ENCODE measurements at regions not wholly inside any gene's neighbourhood (a gene's known extent, or its start where the extent isn't known, plus 50 kb on each side); places are given as distances from the start of the nearest gene placed in this dataset.
A peak's percentile ranks its signal among the peaks of the same experiment; 100 is the strongest.
"Not testable (repeated sequence)": the region's sequence is repeated elsewhere in the genome, so short reads cannot be mapped to it uniquely, and the experiment has no call there.

DNA sequence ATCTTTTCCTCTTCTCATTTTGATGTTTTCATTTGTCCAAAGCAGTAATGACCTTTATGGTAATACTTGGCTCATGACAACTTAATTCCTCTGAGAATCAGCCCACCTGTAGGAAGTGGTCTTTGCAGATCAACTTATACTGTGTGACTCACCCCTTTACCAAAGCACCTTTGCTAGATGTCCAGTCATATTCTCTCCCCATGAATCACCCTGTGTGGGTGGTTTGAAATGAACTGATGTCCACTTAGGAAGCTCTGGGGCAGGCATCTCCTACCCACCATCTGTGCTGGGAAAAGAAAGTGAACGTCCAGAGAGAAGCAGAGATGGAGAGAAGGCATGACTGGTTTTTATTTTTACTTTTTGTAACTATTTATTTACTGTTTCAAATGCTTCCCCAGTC, 410.3 kb downstream of the KIF20B start:
- DNase-seq (ENCODE audit: insufficient read length, low spot score): no peak
- FAIRE-seq: no peak
- no peak for TF ChIP-seq POLR2A (IDR thresholded peaks at IDR 0.05; ENCODE audit: low read depth, low read length)

DNA sequence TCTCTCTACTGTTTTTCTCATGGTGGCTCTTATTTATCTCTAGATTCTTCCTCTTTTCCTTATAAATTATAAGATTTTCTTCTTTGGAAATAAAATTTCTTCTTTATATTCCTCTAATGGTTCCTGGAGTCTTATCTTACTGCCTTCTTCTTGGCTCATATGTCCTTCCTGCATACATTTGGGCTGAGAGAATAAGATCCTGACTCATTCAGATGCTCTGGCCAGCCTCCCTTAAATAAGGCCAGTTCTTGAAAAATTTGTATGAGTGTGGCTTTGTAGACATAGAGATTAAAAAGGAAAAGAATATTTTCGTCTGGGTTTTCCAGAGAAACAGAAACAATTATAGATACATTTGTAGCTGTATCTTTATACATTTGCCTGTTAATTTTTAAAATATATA, 411.3 kb downstream of the KIF20B start:
- FAIRE-seq (no peak), DNase-seq (ENCODE audit: insufficient read length, low spot score) (no peak)
- no peak for TF ChIP-seq POLR2A (IDR thresholded peaks at IDR 0.05; ENCODE audit: low read depth, low read length)

DNA sequence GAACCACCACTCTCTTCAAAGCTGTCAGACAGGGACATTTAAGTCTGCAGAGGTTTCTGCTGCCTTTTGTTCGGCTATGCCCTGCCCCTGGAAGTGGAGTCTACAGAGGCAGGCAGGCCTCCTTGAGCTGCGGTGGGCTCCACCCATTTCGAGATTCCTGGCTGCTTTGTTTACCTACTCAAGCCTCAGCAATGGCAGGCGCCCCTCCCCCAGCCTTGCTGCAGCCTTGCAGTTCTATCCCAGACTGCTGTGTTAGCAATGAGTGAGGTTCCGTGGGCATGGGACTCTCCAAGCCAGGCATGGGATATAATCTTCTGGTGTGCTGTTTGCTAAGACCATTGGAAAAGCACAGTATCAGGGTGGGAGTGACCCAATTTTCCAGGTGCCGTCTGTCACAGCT, 417.2 kb downstream of the KIF20B start:
- DNase-seq (ENCODE audit: insufficient read length, low spot score); FAIRE-seq: not testable (repeated sequence)

DNA sequence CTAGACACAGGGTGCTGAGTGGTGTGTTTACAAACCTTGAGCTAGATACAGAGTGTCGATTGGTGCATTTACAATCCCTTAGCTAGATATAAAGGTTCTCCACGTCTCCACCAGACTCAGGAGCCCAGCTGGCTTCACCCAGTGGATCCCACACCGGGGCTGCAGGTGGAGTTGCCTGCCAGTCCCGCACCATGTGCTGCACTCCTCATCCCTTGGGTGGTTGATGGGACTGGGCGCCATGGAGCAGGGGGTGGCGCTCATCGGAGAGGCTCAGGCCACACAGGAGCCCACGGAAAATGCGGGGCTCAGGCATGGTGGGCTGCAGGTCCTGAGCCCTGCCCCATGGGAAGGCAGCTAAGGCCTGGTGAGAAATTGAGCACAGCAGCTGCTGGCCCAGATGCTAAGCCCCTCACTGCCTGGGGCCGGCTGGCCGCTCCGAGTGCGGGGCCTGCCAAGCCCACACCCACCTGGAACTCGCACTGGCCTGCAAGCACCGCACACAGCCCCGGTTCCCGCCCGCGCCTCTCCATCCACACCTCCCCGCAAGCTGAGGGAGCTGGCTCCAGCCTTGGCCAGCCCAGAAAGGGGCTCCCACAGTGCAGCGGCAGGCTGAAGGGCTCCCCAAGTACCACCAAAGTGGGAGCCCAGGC, 418.4 kb downstream of the KIF20B start:
- not testable (repeated sequence) for DNase-seq (ENCODE audit: insufficient read length, low spot score); FAIRE-seq

DNA sequence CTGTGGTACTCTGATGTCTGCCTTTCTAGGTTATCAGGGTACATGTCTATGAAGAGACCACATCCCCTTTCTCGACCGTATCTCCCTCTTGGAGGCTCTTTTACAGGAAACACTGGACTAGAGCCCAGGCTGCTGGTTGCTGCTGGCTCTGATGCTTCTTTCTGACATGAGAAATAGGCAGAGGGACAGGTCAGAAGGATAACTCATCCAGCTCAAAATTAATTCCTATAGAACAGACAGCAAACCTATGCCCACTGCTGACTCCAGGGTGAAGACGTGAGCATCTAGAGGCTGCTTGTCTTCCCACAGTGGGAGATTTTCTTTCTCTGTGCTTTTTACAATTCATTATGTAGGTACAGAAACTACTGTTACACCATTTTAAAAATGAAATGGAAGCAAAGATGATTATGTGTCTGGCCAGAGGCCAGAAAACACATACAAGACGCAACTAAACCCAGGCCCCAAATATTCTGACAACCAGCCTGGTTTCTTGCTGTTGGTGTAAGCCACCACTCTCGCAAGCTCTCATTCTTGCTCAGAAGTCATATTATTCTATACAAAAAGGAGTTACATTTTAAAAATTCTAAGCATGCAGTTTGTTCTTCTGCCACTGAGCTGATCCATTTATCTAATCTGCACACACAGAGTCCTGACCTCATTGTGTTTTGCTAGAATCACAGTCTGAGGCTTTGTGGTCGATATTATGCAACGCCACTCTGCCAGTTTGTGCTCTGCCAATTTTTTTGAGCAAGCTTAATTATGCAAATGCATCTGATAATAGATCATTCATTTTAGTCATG, 424.3 kb downstream of the KIF20B start:
- TF ChIP-seq POLR2A (IDR thresholded peaks at IDR 0.05; ENCODE audit: low read depth, low read length): no peak
- DNase-seq (ENCODE audit: insufficient read length, low spot score) (no peak), FAIRE-seq (no peak)

DNA sequence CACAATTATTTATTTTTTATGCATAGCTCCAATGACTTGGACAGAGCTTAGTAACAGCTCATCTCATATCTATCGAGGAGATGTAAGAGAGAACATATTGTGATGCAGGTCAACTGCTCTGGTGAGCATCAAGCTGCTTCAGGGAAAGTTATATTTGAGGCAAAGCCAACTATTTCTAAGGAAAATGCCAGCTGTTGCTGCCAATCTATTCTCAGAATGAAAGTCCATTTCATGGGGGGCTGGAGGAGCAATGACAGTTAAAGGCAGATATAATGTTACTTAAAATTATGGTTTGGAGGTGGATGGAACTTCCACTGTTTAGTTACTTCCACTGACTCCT, 424.8 kb downstream of the KIF20B start:
- FAIRE-seq (no peak), DNase-seq (ENCODE audit: insufficient read length, low spot score) (no peak)
- no peak for TF ChIP-seq POLR2A (IDR thresholded peaks at IDR 0.05; ENCODE audit: low read depth, low read length)

DNA sequence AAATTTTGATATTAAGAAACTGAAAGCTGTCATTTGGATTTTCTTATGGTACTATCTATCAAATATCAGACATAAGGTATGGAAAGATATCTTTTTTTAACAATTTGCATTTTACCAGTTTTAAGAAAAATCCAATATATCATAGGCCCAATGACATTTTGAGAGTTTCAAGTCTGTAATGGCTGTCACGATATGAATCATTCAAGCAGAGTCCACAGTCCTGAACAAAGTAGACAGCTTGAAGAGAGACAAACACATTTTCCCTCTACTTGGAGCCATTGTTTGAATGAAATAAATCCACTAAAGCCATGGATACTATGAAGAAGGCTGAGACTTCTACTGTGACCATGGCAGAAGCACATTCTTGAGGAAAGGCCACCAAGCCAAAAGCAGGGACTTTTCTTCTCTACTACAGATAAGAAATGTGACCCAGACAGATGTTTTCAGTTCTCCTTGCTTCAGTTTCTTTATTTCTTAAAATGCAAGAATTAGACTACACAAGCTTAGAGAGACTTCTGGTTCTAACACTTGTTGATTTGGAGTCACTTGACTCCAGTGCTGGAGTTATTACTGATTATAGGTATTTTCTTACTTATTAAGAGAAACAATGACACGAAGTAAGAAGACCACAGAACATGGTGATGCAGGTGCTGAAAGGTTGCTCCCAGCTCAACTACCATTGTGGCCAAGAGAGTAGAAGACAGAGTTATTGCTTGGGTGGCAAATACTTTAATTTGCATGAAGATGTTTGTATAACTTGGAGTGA, 429.1 kb downstream of the KIF20B start:
- TF ChIP-seq POLR2A (IDR thresholded peaks at IDR 0.05; ENCODE audit: low read depth, low read length): no peak
- DNase-seq (ENCODE audit: insufficient read length, low spot score): no peak
- FAIRE-seq: no peak

DNA sequence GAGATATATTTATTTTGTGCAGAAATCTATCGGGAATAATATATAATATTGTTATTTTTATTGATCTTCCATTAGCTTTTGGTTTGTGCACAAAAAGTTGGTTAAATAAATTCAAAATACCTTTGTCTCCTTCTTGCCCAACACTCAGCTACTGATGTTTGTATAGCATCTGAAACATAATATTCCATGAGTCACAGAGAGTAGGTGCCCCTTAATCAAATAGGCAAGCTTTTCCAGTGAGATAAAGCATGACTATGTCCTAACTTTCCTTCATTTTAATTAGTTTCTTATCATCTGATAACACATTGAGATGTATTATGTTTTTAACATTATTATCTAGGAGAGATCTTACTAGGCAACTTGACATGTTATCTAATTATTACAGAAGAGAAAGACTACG, 432.2 kb downstream of the KIF20B start:
- DNase-seq (ENCODE audit: insufficient read length, low spot score) (no peak), FAIRE-seq (no peak)
- no peak for TF ChIP-seq POLR2A (IDR thresholded peaks at IDR 0.05; ENCODE audit: low read depth, low read length)

DNA sequence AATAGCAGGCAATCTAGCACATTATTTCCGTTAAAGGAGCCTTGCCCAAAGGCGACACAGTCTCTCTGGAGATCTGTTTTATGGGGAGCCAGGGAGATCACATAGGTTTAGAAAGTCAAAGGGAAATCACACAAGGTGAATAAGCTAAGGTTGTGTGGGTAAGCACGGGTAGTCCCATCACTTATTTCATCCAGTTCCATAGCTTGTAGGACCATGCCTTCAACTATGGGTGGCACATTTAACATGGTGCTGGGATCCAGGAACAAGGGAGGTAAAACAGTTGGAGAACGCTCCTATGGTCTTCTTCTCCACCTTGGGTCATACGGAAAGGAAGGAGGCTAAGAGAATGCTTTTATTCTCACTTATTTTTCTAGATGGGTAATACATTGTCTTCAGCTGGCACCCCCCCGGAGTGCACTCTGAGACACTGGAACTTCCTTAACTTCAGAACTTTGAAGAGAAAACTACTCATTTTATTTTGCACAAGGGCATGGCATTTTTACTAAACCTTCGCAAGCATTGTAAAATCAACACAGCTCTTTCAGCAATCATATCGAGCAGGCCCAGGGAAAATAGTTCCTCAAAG, 435.4 kb downstream of the KIF20B start:
- TF ChIP-seq POLR2A (IDR thresholded peaks at IDR 0.05; ENCODE audit: low read depth, low read length): no peak
- no peak for DNase-seq (ENCODE audit: insufficient read length, low spot score)

DNA sequence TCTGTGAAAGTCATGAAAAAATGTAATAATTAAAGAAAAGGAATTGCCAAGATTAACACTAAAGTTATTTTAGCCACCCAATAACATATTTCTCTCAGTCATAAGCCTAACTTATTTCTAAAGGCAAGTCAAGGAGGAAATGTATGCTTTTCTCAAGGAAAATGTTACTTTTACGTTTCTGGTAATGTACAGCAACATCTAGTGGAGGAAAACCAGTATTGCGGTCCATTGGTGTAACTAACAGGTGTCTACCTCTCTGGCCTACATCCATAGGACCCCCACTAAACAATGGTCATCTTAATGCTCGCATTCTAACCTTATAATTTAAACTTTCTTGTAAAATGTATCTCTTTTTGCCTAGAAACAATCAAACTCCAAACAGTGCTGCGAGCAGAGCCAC, 437.5 kb downstream of the KIF20B start:
- TF ChIP-seq POLR2A (IDR thresholded peaks at IDR 0.05; ENCODE audit: low read depth, low read length): no peak
- DNase-seq (ENCODE audit: insufficient read length, low spot score): no peak
- no peak for FAIRE-seq

More for the DNA sequence above, 435.4 kb downstream of the KIF20B start:
- no peak for FAIRE-seq

DNA sequence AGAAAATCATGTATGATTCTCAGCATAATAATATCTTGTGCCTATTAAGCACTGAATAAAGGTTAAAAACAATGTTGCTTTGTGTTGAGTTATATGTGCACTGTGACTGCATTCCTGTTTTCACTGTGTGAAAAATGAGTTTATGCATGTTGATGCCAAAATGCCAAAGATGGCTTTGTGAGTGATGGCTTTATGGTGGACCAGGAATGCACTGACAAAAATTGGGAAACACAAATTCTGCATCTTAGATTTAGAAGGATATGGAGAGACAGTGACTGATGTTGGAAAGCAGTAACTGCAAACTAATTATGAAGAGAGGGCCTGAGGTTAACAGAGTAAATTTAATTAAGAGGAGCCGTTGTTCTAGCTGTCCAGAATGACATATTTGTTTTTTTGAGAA, 440.4 kb downstream of the KIF20B start:
- FAIRE-seq (no peak), DNase-seq (ENCODE audit: insufficient read length, low spot score) (no peak)
- TF ChIP-seq POLR2A (IDR thresholded peaks at IDR 0.05; ENCODE audit: low read depth, low read length): no peak

DNA sequence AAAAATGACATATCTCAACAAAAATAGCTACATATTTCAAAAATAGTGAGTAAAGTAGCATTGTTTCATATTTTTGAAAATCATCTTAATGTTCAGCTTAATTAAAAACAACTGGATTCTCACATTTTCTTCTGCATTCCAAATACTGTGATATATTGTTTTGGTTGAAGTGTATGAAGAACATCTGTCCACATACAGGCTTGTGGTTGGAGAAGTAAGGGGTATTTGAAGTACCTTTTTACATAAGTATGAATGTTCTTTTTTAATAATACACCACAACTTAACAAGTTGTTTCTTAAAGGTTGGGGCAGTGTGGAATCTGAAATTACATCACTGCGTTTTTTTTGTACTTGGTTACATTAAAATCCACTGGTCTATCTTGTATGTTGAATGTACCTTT, 442.5 kb downstream of the KIF20B start:
- DNase-seq (ENCODE audit: insufficient read length, low spot score): no peak
- no peak for TF ChIP-seq POLR2A (IDR thresholded peaks at IDR 0.05; ENCODE audit: low read depth, low read length)
- no peak for FAIRE-seq

DNA sequence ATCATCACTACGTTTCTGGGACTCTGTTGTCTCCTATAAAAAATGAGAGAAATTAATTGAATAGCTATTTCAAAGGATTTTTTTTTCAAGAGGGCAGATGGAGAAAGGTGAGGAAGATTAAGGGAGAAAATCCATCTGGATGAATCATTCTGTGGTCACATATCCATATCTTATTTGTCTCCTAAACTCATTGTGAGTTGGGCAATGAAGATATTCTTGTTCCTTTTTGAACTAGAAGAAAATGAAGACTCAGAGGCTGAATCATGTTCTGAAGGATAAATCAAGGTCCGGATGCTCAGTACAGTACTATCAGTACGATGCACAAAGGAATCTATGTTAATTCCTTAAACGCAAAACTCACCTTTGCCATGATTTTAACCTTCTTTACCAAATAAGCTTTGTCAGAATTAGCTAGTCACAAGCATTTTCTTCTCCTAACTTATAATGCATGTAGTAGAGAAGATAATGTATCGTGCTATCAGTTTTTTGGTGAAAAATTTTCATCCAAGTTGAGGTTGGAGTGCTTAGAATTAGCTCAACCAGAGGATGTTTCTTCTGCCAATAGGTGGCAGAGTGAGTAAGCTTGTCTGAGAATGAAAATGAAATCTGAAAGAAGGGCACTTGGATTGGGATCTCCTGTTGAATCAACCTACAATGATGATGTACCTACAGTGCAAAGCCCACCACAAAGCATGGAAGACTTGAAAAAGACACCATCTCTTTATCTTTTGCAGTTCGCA, 446.9 kb downstream of the KIF20B start:
- DNase-seq (ENCODE audit: insufficient read length, low spot score) (no peak), FAIRE-seq (peak; percentile 76)
- TF ChIP-seq POLR2A (IDR thresholded peaks at IDR 0.05; ENCODE audit: low read depth, low read length): no peak

DNA sequence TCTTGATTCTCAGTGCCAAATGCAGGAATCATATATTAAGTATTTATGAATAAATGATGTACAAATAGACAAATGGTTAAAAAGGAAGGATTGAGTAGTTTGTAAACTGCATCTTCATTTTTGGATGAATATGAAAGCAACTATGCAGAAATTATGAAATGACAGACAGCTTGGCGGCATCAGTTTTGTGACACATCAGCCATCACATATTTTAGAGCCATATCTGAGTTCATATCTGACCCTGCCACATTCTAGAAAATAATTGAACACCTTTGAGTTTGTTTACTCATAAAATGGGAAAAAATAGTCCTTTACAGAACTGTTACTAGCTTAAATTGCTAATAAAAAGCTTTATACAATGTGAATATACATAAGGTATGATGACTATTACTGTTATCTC, 448.2 kb downstream of the KIF20B start:
- FAIRE-seq (no peak), DNase-seq (ENCODE audit: insufficient read length, low spot score) (no peak)
- TF ChIP-seq POLR2A (IDR thresholded peaks at IDR 0.05; ENCODE audit: low read depth, low read length): no peak
